Ovary (tissue), 3 donors: ENCODE measurements at regions not wholly inside any gene's neighbourhood (a gene's known extent, or its start where the extent isn't known, plus 50 kb on each side); places are given as distances from the start of the nearest gene placed in this dataset.

Experiments
- CTCF ChIP-seq, 3 donors: fragments of 450-650 bp in 2 of 3; fragments of 200-600 bp in 1 of 3; IDR thresholded peaks; one replicate each; pipeline versions ENCODE4 v1.5.1 to v1.8.0; 2016 to 2022; ENCODE audit warnings: antibody characterized with exemption in 3 of 3, mild to moderate bottlenecking in 1 of 3
- POLR2A ChIP-seq: fragments of 450-650 bp; IDR thresholded peaks from one replicate; pipeline ENCODE4 v1.6.1; 2017; ENCODE audit warnings: antibody characterized with exemption, mild to moderate bottlenecking, moderate library complexity
- donor health status: DM: no; HTN: no; CAD: no.

DNA sequence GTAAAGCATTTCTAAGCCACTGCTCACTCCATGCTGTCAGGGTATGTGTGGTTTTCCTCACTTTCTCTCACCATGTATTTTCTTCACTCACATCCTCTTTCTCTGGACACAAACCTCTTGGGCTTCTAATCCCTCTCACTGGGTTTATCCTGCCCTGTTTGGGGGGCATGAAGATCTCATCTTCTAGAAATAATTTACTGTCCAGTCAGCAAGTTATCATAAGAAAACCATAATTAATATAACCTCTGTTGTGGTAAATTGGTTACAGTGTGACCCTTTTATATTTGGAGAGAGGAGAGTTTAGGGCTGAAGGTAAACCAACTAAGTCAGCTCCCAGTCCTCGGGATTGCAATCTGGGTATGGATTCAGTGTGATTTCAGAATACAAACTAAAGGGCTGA, 213.8 kb upstream of the PROX1 start:
- TF ChIP-seq POLR2A, result no peak
- no peak for TF ChIP-seq CTCF (IDR thresholded peaks at IDR 0.05)
